ENCODE measurements at regions not wholly inside any gene's neighbourhood (a gene's known extent, or its start where the extent isn't known, plus 50 kb on each side); places are given as distances from the start of the nearest gene placed in this dataset.
A peak's percentile ranks its signal among the peaks of the same experiment; 100 is the strongest.

- no peak for DNase-seq (ENCODE audit: low read depth in 1 of 2, low spot score in 2 of 2)
- Histone ChIP-seq H3K4me2 (ENCODE audit: insufficient read depth in 1 of 2, low read depth in 2 of 2, low read length in 2 of 2) (no peak overlapping the region), H3K36me3 (ENCODE audit: control insufficient read depth in 2 of 4, insufficient read depth in 4 of 4, low read length in 3 of 4) (no peaks in the 10 kb centered on the region), H3K14ac (ENCODE audit: insufficient read length) (no peak overlapping the region), H3K9ac (replicated peaks in 1 of 4; ENCODE audit: extremely low read depth in 1 of 4, low read depth in 3 of 4, low read length in 3 of 4) (no peak overlapping the region), H2AFZ (ENCODE audit: low read length) (no peak overlapping the region; the same call in 1 of the 2 replicates), H2BK120ac (replicated peaks; ENCODE audit: low read depth, low read length) (no peak overlapping the region), H3K4me3 (ENCODE audit: extremely low read depth in 1 of 4, insufficient read depth in 2 of 4, low read depth in 3 of 4, low read length in 4 of 4) (no peak overlapping the region), H3K27me3 (replicated peaks in 1 of 4; ENCODE audit: control insufficient read depth in 3 of 4, extremely low read depth in 1 of 4, insufficient read depth in 3 of 4, low read length in 3 of 4) (no peaks in the 10 kb centered on the region), H3K56ac (replicated peaks; ENCODE audit: insufficient read length, low read depth, low read length) (no peak overlapping the region), H3K23ac (ENCODE audit: insufficient read length) (no peak overlapping the region), H2BK15ac (ENCODE audit: low read length) (0 out of 2 replicates have a peak overlapping the region, but pooled peaks have one; percentile 19), H3K27ac (ENCODE audit: low read depth, low read length) (no peak overlapping the region), H2AK5ac (ENCODE audit: low read depth, low read length) (no peak overlapping the region), H3K79me1 (ENCODE audit: low read depth, low read length) (no peaks in the 10 kb centered on the region), H2BK20ac (ENCODE audit: low read length) (no peak overlapping the region), H2BK12ac (ENCODE audit: low read depth, low read length) (no peak overlapping the region), H3K4me1 (replicated peaks in 1 of 4; ENCODE audit: control insufficient read depth in 3 of 4, insufficient read depth in 4 of 4, low read length in 3 of 4) (no peaks in the 10 kb centered on the region; a peak in 1 of 7 replicates), H3K9me3 (ENCODE audit: insufficient read depth in 2 of 2, low read depth in 1 of 2, low read length in 1 of 2) (peaks cover 0 to 4% of the 10 kb centered on the region in 2 experiments; a peak in 2 of 4 replicates), H3K23me2 (ENCODE audit: low read depth, low read length) (no peaks in the 10 kb centered on the region), H3K18ac (ENCODE audit: extremely low read depth, low read length) (no peak overlapping the region), H3K4ac (replicated peaks; ENCODE audit: insufficient read length, low read depth, low read length) (no peak overlapping the region), H4K8ac (ENCODE audit: extremely low read depth, insufficient read depth, low read length) (no peak overlapping the region), H3K79me2 (ENCODE audit: control insufficient read depth in 1 of 2, insufficient read depth in 2 of 2, low read length in 2 of 2) (no peaks in the 10 kb centered on the region), H4K5ac (ENCODE audit: insufficient read length, low read depth, low read length) (no peak overlapping the region), H2BK5ac (ENCODE audit: low read depth, low read length) (no peak overlapping the region), H4K20me1 (replicated peaks in 1 of 2; ENCODE audit: control insufficient read depth in 1 of 2, insufficient read depth in 2 of 2, low read length in 2 of 2) (no peaks in the 10 kb centered on the region), H4K91ac (replicated peaks; ENCODE audit: insufficient read length, low read length) (no peak overlapping the region)
- WGBS, 2 experiments (ENCODE audit: extremely low coverage in 1 of 2, insufficient coverage in 1 of 2, insufficient read length in 1 of 2, insufficient replicate concordance in 2 of 2, low coverage in 1 of 2, low lambda C conversion rate in 2 of 2, missing lambda C conversion rate in 1 of 2): 80% methylated on average over 3 of the region's 3 CpGs; no CpG with 5 or more reads in 1 of the 2 experiments
- no peak for FAIRE-seq
- CTCF ChIA-PET (ENCODE audit: partially characterized antibody): interaction anchor here (0.9 kb wide), 1 partner anchor 345 kb away, joined by 3 read pairs; no protein-coding TSS in a partner anchor
- POLR2A ChIA-PET (ENCODE audit: partially characterized antibody): no interaction called here
- no peak for TF ChIP-seq TBP (IDR thresholded peaks at IDR 0.05; ENCODE audit: low read depth, low read length)
- no peak for TF ChIP-seq RFX5 (IDR thresholded peaks at IDR 0.05; ENCODE audit: borderline replicate concordance, low read depth, low read length)
- no peak for TF ChIP-seq RBBP5 (IDR thresholded peaks at IDR 0.05; ENCODE audit: borderline replicate concordance, low read depth, low read length)
- TF ChIP-seq TCF12 (IDR thresholded peaks at IDR 0.05; ENCODE audit: low read depth, low read length): no peak
- no peak for TF ChIP-seq ATF3 (IDR thresholded peaks at IDR 0.05; ENCODE audit: insufficient read depth, low read depth, low read length)
- no peak for TF ChIP-seq EP300 (IDR thresholded peaks at IDR 0.05; ENCODE audit: borderline replicate concordance in 1 of 2, low read depth in 2 of 2, low read length in 2 of 2)
- no peak for TF ChIP-seq NRF1 (IDR thresholded peaks at IDR 0.05; ENCODE audit: low read depth, low read length)
- TF ChIP-seq CBX8 (IDR thresholded peaks at IDR 0.05; ENCODE audit: borderline replicate concordance, low read depth, low read length): no peak
- no peak for TF ChIP-seq KDM4A (IDR thresholded peaks at IDR 0.05; ENCODE audit: low read depth, low read length, severe bottlenecking)
- TF ChIP-seq RAD21 (IDR thresholded peaks at IDR 0.05 in 1 of 2, conservative IDR thresholded peaks at IDR 0.05 in 1 of 2; ENCODE audit: low read depth in 2 of 2, low read length in 2 of 2): no peak
- TF ChIP-seq ASH2L (IDR thresholded peaks at IDR 0.05; ENCODE audit: low read length): no peak
- TF ChIP-seq SIRT6 (IDR thresholded peaks at IDR 0.05; ENCODE audit: low read length): no peak
- TF ChIP-seq BCL11A (IDR thresholded peaks at IDR 0.05; ENCODE audit: low read depth in 2 of 2, low read length in 2 of 2): no peak
- no peak for TF ChIP-seq KDM1A (IDR thresholded peaks at IDR 0.05; ENCODE audit: borderline replicate concordance, low read length)
- no peak for TF ChIP-seq BRCA1 (IDR thresholded peaks at IDR 0.05; ENCODE audit: low read depth, low read length)
These were observed 350.4 kb downstream of the TSN start for GRCh38 chr2:122105877-122106206.
